ENCODE measurements at regions not wholly inside any gene's neighbourhood (a gene's known extent, or its start where the extent isn't known, plus 50 kb on each side); places are given as distances from the start of the nearest gene placed in this dataset.

DNA sequence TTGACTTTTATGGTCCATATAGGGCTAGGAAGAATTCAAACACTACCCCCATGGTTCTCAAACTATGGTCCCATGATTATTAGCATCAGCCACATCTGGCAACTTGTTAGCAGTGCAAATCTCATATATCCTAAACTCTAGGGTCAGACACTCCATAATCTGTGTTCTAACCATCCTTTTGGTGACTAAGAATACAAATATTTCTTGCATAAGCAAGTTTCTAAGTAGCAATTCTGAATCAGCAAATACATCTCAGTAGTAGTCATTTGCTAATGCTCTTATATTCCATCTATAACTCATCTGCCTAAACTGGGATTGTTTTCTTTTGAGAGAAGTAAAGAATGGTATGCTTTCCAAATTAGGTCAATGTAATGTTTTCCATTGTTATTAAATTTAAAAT lies 447.3 kb downstream of the TMX3 start:
- TF ChIP-seq, protein P1, sequence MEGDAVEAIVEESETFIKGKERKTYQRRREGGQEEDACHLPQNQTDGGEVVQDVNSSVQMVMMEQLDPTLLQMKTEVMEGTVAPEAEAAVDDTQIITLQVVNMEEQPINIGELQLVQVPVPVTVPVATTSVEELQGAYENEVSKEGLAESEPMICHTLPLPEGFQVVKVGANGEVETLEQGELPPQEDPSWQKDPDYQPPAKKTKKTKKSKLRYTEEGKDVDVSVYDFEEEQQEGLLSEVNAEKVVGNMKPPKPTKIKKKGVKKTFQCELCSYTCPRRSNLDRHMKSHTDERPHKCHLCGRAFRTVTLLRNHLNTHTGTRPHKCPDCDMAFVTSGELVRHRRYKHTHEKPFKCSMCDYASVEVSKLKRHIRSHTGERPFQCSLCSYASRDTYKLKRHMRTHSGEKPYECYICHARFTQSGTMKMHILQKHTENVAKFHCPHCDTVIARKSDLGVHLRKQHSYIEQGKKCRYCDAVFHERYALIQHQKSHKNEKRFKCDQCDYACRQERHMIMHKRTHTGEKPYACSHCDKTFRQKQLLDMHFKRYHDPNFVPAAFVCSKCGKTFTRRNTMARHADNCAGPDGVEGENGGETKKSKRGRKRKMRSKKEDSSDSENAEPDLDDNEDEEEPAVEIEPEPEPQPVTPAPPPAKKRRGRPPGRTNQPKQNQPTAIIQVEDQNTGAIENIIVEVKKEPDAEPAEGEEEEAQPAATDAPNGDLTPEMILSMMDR (IDR thresholded peaks at IDR 0.05), result no peak
- TF ChIP-seq EP300 (IDR thresholded peaks at IDR 0.05), result no peak
